ENCODE measurements at regions not wholly inside any gene's neighbourhood (a gene's known extent, or its start where the extent isn't known, plus 50 kb on each side); places are given as distances from the start of the nearest gene placed in this dataset.

DNA sequence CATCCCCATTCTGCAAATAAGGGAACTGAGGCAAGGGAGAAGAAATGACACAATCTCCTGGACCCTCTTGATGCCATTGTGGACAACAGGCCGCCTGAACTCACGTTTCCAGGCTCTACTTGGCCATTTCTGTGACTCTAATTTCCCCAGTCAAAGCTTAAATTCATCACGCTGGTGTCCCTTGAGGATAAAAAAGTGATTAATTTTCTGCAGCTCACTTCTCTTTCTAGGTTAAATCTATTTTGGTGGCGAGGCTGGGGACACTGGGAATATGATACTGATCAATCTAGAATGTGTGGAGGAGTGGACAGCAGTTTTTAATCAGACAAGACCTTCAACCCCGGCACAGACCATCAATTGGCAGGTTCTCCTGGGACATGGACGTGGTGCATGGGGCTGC, 168.2 kb upstream of the SULF2 start:
- Histone ChIP-seq H3K4me1 (ENCODE audit: insufficient read depth, low read length) (no peaks in the 10 kb centered on the region), H3K4me3 (ENCODE audit: insufficient read depth, low read length) (no peak overlapping the region), H3K36me3 (ENCODE audit: insufficient read depth, low read length) (no peaks in the 10 kb centered on the region), H3K27me3 (ENCODE audit: insufficient read depth, low read length) (peaks cover 8% of the 10 kb centered on the region), H3K4me2 (ENCODE audit: insufficient read depth, low read length) (no peak overlapping the region), H4K20me1 (ENCODE audit: insufficient read depth, low read length) (no peaks in the 10 kb centered on the region), H3K27ac (ENCODE audit: low read depth, low read length) (no peak overlapping the region), H2AFZ (ENCODE audit: low read length) (no peak overlapping the region), H3K79me2 (ENCODE audit: insufficient read depth, low read length) (no peaks in the 10 kb centered on the region), H3K9me3 (ENCODE audit: low read depth, low read length) (no peaks in the 10 kb centered on the region)
- no peak for DNase-seq (ENCODE audit: insufficient read length, low spot score, missing footprints)
- TF ChIP-seq, protein P1, sequence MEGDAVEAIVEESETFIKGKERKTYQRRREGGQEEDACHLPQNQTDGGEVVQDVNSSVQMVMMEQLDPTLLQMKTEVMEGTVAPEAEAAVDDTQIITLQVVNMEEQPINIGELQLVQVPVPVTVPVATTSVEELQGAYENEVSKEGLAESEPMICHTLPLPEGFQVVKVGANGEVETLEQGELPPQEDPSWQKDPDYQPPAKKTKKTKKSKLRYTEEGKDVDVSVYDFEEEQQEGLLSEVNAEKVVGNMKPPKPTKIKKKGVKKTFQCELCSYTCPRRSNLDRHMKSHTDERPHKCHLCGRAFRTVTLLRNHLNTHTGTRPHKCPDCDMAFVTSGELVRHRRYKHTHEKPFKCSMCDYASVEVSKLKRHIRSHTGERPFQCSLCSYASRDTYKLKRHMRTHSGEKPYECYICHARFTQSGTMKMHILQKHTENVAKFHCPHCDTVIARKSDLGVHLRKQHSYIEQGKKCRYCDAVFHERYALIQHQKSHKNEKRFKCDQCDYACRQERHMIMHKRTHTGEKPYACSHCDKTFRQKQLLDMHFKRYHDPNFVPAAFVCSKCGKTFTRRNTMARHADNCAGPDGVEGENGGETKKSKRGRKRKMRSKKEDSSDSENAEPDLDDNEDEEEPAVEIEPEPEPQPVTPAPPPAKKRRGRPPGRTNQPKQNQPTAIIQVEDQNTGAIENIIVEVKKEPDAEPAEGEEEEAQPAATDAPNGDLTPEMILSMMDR (IDR thresholded peaks at IDR 0.05; ENCODE audit: extremely low read depth, low read depth, low read length), result no peak

DNA sequence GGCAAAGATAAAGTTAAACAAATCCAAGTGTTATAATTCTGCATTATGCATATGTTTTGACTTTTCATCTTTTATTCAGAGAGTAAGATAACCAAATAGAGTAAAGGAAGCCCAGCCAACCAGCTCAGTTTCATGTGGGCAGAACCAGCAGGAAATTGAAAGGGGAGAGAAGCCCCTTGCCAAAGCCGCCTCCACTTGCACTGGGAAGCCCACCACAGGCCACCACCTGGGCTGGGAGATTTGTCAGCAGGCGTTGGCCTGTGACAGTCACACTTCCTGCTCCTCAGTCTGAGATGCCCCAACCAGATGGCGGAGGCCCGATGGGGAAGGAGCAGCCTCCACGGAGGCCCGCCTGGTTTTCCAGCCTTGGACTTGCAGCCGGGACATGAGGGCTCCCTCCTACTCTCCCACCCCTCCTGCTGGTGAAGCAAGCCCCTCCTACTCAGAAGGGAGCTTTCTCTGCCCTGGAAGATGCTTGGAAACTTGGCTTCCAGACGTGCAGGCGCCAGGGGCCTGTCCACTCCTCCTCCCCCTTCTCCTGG, 166.8 kb upstream of the SULF2 start:
- no peak for DNase-seq (ENCODE audit: insufficient read length, low spot score, missing footprints)
- Histone ChIP-seq H3K27me3 (ENCODE audit: insufficient read depth, low read length) (peaks cover 11% of the 10 kb centered on the region), H3K79me2 (ENCODE audit: insufficient read depth, low read length) (no peaks in the 10 kb centered on the region), H2AFZ (ENCODE audit: low read length) (no peak overlapping the region), H3K36me3 (ENCODE audit: insufficient read depth, low read length) (no peaks in the 10 kb centered on the region), H3K9me3 (ENCODE audit: low read depth, low read length) (no peaks in the 10 kb centered on the region), H3K27ac (ENCODE audit: low read depth, low read length) (no peak overlapping the region), H3K4me3 (ENCODE audit: insufficient read depth, low read length) (no peak overlapping the region), H3K4me2 (ENCODE audit: insufficient read depth, low read length) (no peak overlapping the region), H4K20me1 (ENCODE audit: insufficient read depth, low read length) (no peaks in the 10 kb centered on the region), H3K4me1 (ENCODE audit: insufficient read depth, low read length) (no peaks in the 10 kb centered on the region)
- TF ChIP-seq, protein P1 (IDR thresholded peaks at IDR 0.05; ENCODE audit: extremely low read depth, low read depth, low read length), result no peak

DNA sequence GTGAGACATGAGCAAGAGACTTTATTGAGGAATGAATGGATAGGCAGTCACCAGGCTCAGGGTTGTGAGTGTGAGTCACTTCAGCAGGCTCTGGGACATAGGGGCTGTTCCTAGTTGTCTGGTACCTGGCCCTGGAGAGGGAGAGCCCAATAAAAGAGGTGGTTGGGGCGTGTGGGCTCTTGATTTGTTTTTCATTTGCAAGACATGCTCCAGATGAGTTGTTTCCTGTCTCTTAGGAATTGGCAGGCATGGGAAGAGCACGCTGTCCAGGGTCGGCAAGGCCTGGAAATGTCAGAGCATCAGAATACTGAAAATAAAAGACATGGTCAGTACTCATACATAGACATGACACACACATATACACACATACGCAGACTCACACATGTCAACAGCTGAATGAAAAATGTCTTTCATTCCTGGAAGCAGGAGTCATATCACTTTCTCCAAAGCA, 166.3 kb upstream of the SULF2 start:
- Histone ChIP-seq H4K20me1 (ENCODE audit: insufficient read depth, low read length) (no peaks in the 10 kb centered on the region), H3K4me3 (ENCODE audit: insufficient read depth, low read length) (no peak overlapping the region), H2AFZ (ENCODE audit: low read length) (no peak overlapping the region), H3K4me1 (ENCODE audit: insufficient read depth, low read length) (no peaks in the 10 kb centered on the region), H3K27me3 (ENCODE audit: insufficient read depth, low read length) (peaks cover 15% of the 10 kb centered on the region), H3K79me2 (ENCODE audit: insufficient read depth, low read length) (no peaks in the 10 kb centered on the region), H3K36me3 (ENCODE audit: insufficient read depth, low read length) (no peaks in the 10 kb centered on the region), H3K9me3 (ENCODE audit: low read depth, low read length) (no peaks in the 10 kb centered on the region), H3K4me2 (ENCODE audit: insufficient read depth, low read length) (no peak overlapping the region), H3K27ac (ENCODE audit: low read depth, low read length) (no peak overlapping the region)
- DNase-seq (ENCODE audit: insufficient read length, low spot score, missing footprints), result no peak
- TF ChIP-seq, protein P1 (IDR thresholded peaks at IDR 0.05; ENCODE audit: extremely low read depth, low read depth, low read length), result no peak

DNA sequence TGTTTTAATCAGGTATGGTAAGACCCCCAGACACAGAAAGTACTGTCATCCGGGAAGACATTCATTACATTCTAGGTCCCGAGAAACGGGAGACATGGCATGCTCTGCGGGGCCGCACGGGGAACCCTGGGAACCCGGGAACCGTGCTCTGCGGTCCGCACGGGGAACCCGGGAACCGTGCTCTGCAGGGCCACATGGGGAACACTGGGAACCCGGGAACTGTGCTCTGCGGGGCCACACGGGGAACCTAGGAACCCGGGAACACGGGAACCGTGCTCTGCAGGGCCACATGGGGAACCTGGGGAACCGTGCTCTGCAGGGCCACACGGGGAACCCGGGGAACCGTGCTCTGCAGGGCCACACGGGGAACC, 165.6 kb upstream of the SULF2 start:
- H4K20me1 ChIP-seq (ENCODE audit: insufficient read depth, low read length), result no peaks in the 10 kb centered on the region
- no peaks in the 10 kb centered on the region for H3K4me1 ChIP-seq (ENCODE audit: insufficient read depth, low read length)
- peaks cover 16% of the 10 kb centered on the region for H3K27me3 ChIP-seq (ENCODE audit: insufficient read depth, low read length)
- H3K27ac ChIP-seq (ENCODE audit: low read depth, low read length), result no peak overlapping the region
- H3K9me3 ChIP-seq (ENCODE audit: low read depth, low read length), result no peaks in the 10 kb centered on the region
- no peak overlapping the region for H2AFZ ChIP-seq (ENCODE audit: low read length)
- no peak overlapping the region for H3K4me3 ChIP-seq (ENCODE audit: insufficient read depth, low read length)
- no peak overlapping the region for H3K4me2 ChIP-seq (ENCODE audit: insufficient read depth, low read length)
- no peaks in the 10 kb centered on the region for H3K79me2 ChIP-seq (ENCODE audit: insufficient read depth, low read length)
- TF ChIP-seq, protein P1 (IDR thresholded peaks at IDR 0.05; ENCODE audit: extremely low read depth, low read depth, low read length), result no peak
- DNase-seq (ENCODE audit: insufficient read length, low spot score, missing footprints), result no peak
- H3K36me3 ChIP-seq (ENCODE audit: insufficient read depth, low read length), result no peaks in the 10 kb centered on the region

Data from osteoblast (primary cell).